Fibroblast of skin of right quadriceps (primary cell): ENCODE measurements at regions not wholly inside any gene's neighbourhood (a gene's known extent, or its start where the extent isn't known, plus 50 kb on each side); places are given as distances from the start of the nearest gene placed in this dataset.
A peak's percentile ranks its signal among the peaks of the same experiment; 100 is the strongest.

ENCODE experiments used
- DNase-seq: peaks from one replicate; pipeline ENCODE4 v3.0.0-alpha.2; 2013

DNA sequence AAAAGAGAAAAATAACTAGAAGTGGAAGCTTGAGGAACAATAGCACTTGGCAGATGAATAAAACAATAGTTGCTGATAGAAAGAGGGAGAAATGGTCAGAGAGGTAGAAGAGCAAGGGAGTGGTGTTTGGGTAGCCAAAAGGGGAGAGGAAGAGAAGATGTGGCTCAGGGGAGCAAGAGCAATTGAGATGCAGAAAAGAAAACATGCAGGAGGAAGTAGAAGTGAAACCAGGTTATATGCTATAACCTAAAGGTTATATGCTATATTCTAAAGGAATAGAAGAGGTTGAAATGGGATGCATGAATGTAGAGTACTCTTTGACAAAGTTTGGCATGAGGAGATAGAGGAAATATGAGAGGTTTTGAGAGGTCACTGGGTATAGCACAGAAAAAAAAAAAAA lies 759.5 kb downstream of the SATB2 start:
- no peak for DNase-seq

DNA sequence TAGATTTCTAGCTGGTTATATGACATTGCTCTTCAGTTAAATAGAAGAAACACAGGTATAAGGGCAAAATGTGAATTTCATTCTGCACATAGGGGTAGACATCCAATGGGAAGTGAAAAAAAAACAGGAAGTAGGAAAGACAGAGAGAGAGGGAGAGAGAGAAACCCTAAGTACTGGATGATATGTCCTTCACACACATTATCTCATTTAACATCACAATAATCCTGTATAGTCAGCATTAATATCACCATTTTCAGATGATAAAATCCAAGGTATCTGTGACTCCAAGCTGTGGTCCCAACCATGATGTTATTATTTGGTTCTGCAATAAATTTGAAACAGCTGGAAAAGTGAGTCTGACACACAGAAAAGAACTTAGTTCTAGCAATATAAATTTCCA lies 759.9 kb downstream of the SATB2 start:
- DNase-seq: no peak

GRCh38 chr2:198697218-198697617 lies 760.5 kb downstream of the SATB2 start:
- DNase-seq: no peak

- no peak for DNase-seq
Measured at GRCh38 chr2:198695879-198696278, 761.9 kb downstream of the SATB2 start.

GRCh38 chr2:198692907-198693510 lies 764.7 kb downstream of the SATB2 start:
- no peak for DNase-seq

GRCh38 chr2:198691236-198691635 lies 766.5 kb downstream of the SATB2 start:
- DNase-seq: no peak

- DNase-seq: peak; percentile 18
Measured at GRCh38 chr2:198664321-198664720, 793.4 kb downstream of the SATB2 start.

- DNase-seq: no peak
Measured at GRCh38 chr2:198662905-198663304, 794.8 kb downstream of the SATB2 start.

DNA sequence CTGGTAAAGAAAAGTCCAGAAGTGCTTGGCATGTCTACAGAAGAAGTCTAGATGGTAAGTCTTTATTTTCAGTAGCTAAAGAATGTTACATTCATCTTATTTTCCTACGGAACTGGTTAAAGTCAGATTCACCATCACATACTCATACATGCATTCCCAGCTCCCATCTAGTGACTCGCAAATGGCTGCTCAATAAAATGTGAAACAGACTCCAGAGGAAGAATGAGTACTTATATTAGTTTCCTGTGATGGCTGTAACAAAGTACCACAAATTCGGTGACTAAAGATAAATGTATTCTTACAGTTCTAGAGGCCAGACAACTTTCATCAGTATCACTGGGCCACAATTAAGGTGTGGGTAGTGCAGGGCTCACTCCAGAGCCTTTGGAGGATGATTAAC lies 797.2 kb downstream of the SATB2 start:
- peak; percentile 64 for DNase-seq

DNA sequence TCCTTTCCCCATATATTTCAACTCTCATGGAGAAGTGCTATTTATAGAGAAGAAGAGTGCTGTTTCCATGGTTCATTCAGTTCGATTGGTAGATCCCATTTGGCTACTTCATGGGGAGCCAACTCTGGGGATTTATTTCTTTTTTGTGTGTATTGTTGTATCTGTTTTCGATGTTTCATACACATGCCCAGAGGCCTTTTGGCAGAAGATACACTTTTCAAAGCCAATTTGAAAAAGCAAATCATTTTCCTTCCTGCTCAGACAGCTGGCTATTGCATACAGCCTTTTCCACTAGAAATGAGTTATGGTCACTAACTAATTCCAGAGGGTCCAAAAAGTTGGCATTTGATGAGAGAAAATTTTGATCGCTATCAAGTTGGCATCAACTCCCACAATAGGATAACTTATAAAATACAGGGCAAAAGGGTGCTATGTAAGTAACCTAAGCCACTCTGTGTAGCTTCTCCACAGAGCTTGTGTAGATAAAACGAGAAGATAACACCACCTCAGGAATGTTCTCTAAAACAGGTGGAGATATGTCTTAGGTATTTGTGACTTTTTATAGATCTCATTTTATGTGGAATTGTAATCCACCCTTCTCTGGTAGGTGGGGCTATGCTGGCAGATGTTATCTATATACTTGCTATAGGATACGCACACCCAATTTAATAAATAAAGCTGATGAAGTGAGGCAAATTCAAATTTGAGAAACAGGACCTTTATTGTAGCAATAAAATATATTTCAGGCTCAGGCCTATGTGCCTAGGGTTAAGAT lies 798.5 kb downstream of the SATB2 start:
- no peak for DNase-seq

GRCh38 chr2:198657512-198658121 lies 800.1 kb downstream of the SATB2 start:
- DNase-seq: peak; percentile 28

DNA sequence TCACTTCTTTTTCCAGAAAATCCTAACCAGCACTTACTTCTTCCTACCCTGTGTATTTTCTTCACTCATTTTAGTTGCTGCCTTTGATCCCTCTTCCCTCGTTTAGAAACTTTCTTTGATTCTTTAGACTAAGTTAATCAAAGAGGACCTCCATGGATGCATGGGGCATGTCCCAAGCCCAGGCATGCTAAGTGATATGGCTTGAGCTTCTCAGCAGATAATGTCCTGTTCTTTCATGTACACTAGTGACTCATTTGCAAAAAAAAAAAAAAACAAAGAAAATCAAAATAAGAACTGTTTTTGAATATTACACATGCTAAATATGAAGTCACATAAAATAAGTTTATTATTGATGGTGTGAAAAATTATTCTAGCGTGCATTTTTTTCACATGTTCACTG lies 800.9 kb downstream of the SATB2 start:
- DNase-seq: no peak

GRCh38 chr2:198654646-198655045 lies 803.1 kb downstream of the SATB2 start:
- no peak for DNase-seq

DNA sequence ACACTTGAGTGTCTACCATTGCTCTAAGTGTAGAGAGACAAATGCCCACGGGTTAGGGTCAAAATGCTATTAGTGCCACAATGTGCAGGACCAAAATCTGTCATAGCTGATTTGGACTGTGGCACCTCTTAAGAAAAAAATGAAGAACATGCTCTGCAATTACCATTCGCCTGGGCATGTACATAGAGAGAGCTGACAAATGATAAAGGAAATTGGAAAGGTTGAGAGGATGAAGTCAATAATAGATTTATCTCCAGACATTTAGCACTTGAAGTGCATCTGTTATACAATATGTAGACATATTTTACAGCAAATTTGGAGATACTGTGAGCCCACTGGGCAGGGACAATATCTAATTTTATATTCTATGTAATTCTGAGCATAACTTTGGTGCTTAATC lies 804.4 kb downstream of the SATB2 start:
- DNase-seq: no peak

DNA sequence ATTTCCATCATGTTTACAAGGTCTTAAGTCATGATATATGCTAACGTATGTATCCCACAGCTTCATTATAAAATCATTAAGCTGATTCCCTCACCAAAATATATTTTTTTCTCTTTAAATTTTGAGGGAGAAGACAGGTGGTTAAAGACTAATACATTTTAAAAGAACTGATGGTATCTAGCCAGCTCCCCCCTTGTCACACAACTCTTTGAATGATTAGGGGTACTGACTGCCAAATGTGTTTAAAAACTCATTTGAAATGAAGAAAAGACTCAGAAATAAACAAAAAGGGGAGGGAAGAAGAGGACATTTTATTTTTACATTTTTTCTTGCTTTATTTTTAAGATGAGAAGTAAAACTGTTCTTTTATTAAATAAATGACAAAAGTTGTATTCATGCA lies 805.3 kb downstream of the SATB2 start:
- no peak for DNase-seq

- no peak for DNase-seq
Measured at GRCh38 chr2:198645816-198646215, 811.9 kb downstream of the SATB2 start.

GRCh38 chr2:198641161-198641560 lies 816.6 kb downstream of the SATB2 start:
- peak; percentile 26 for DNase-seq

DNA sequence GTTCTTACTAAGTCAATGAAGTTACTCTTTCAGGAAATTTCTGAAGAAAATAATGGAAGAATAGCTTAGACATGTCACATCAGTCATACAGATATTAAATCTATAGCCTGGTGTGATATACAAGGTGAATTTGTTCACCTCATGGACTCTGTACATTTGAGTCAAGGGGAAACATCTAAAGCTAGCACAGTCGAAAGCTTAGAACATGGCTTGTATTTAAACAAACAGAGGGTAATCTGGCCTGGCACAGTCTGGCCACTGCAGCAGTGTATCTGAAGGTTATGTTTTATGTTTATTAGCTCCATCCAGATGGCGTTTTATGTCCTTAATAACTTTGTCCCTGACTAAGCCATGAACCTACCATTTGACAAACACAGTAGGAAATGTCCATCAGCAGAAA lies 817.3 kb downstream of the SATB2 start:
- no peak for DNase-seq

DNA sequence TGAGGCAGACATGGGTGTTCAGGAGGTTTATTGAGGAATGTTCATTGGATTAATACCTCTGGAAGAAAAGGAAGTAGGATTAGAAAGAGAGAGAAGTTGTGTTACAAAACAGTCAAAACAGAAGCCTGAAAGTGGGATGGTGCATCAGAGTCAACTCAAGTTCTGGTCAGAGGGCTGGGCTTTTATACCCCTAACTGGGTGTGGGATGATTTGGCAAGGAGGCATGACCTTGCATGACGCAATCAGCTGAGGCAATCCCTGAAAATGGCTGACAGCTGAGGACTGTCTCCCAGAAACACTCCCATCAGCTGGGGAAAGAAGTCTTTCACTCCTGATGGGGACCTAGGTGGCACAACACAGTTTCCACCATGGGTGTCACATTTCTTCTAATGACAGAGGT lies 818.2 kb downstream of the SATB2 start:
- no peak for DNase-seq

- DNase-seq: peak; percentile 75
Measured at GRCh38 chr2:198638577-198638976, 819.2 kb downstream of the SATB2 start.

GRCh38 chr2:198630384-198630783 lies 826.0 kb downstream of the PLCL1 start:
- no peak for DNase-seq

DNA sequence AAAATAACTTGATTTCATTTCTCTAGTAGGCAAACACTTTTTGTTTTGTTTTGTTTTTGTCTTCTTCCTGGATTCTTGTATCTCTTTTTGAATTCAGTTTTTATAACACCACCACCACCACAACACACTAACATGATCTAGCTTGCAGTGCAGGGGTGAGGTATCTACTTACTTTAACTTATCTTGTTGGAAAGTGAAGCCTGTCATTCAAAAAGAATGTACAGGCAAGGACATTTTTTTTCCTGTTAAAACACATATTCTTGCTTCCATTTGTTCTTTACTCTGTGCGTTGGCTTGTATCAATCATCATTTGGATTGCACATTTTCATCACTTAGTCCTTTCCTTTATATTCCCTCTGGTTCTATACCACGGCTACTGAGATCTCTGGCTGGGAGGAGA lies 824.2 kb downstream of the PLCL1 start:
- DNase-seq: no peak

DNA sequence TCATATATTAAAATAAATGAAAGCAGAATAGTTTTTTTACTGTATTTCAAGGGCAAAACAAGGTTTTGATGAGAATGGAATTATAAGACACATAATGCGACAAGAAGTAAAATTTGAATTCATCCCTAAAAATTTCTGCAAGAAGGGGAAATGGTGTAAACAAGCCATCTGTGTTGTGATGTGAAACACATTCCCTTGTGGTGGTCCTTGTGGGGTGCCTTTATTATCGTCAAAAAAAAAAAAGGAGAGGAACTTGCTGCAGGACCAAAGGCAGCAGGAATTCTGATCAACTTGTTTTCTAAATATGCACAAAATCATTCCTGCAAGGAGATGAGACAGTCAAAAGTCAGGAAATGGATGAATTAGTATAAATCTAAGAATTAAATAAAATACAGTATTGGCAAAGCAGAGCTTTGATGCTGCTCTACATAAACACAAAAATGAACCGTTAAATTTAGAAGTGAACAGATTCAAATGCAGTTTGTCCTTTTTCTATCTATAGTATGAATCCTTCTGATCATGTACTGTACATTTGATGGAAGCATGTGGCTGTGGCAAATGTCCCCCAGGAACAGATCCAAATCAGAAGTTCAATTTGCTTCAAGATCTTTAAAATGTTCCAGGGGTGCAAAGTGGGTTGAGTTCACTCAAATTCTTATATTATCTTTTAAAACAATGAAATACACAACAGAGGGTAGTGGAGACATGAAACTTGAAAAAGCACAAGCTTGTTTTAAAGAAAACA lies 818.8 kb downstream of the PLCL1 start:
- no peak for DNase-seq

GRCh38 chr2:198615972-198616371 lies 811.6 kb downstream of the PLCL1 start:
- peak; percentile 22 for DNase-seq
